OCI-LY3 (cell line): ENCODE measurements at regions not wholly inside any gene's neighbourhood (a gene's known extent, or its start where the extent isn't known, plus 50 kb on each side); places are given as distances from the start of the nearest gene placed in this dataset.
A peak's percentile ranks its signal among the peaks of the same experiment; 100 is the strongest.

Experiments
- H2AFZ ChIP-seq: fragments of 200-600, 300-600 bp; shearing (Covaris generic); 2 replicates; pipeline ENCODE4 v1.6.0; 2014; ENCODE audit warnings: antibody characterized with exemption, low read depth, low read length
- H3K27ac ChIP-seq: fragments of 200-600, 300-600 bp; sonication (generic); 2 replicates; pipeline ENCODE4 v1.5.1; 2014; ENCODE audit warnings: mild to moderate bottlenecking, low read length, moderate library complexity, mixed read lengths
- H3K27me3 ChIP-seq: fragments of 200-600, 300-600 bp; sonication (generic); 2 replicates; pipeline ENCODE4 v1.6.1; 2014; ENCODE audit warnings: low read depth, low read length, mixed read lengths
- H3K36me3 ChIP-seq: fragments of 200-600, 300-600 bp; sonication (generic); replicated peaks from 2 replicates; pipeline ENCODE3; 2014; ENCODE audit warnings: low read depth, low read length, mixed read lengths
- H3K4me1 ChIP-seq: fragments of 300-600, 200-600 bp; sonication (generic); 2 replicates; pipeline ENCODE4 v1.6.1; 2014; ENCODE audit warnings: low read length, mixed read lengths
- H3K4me2 ChIP-seq: fragments of 200-600, 300-600 bp; sonication (generic); 2 replicates; pipeline ENCODE4 v1.6.1; 2014; ENCODE audit warnings: low read length, mixed read lengths
- H3K4me3 ChIP-seq: fragments of 300-600, 200-600 bp; sonication (generic); 2 replicates; pipeline ENCODE4 v1.5.1; 2014; ENCODE audit warnings: antibody characterized with exemption, mild to moderate bottlenecking, low read length, moderate library complexity
- H3K79me2 ChIP-seq: fragments of 300-600, 200-600 bp; shearing (Covaris generic); 2 replicates; pipeline ENCODE4 v1.6.1; 2014; ENCODE audit warnings: mild to moderate bottlenecking, low read length, mixed read lengths
- H3K9ac ChIP-seq: fragments of 300-600, 200-600 bp; shearing (Covaris generic); 2 replicates; pipeline ENCODE4 v1.6.0; 2014; ENCODE audit warnings: mild to moderate bottlenecking, low read length, moderate library complexity
- H3K9me3 ChIP-seq: fragments of 200-600, 300-600 bp; shearing (Covaris generic); 2 replicates; pipeline ENCODE4 v1.6.1; 2014; ENCODE audit warnings: low read length, mixed read lengths; ENCODE audit not compliant: insufficient read depth
- H4K20me1 ChIP-seq: fragments of 200-600, 300-600 bp; sonication (generic); 2 replicates; pipeline ENCODE4 v1.6.1; 2016; ENCODE audit warnings: low read length, mixed read lengths; ENCODE audit not compliant: insufficient read depth
- CTCF ChIP-seq: fragments of 200-600, 300-600 bp; sonication (generic); IDR thresholded peaks from 2 replicates; pipeline ENCODE4 v1.5.1; 2014; ENCODE audit warnings: antibody characterized with exemption, low read length, low read depth
- EZH2phosphoT487 ChIP-seq: fragments of 200-600 bp; shearing (Covaris generic); IDR thresholded peaks from 2 replicates; pipeline ENCODE4 v1.6.1; 2018; ENCODE audit warnings: antibody characterized with exemption, mixed run types, low read depth

GRCh38 chr3:175951047-175951694 lies 1092.0 kb downstream of the NAALADL2 start:
- no peak overlapping the region for H3K9ac ChIP-seq

GRCh38 chr3:175948041-175948440 lies 1088.9 kb downstream of the NAALADL2 start:
- H3K4me2 ChIP-seq = no peak overlapping the region
- H3K4me1 ChIP-seq = no peaks in the 10 kb centered on the region; the same call in 1 of the 2 replicates
- no peak overlapping the region for H3K27ac ChIP-seq
- no peak overlapping the region for H2AFZ ChIP-seq
- no peaks in the 10 kb centered on the region for H3K27me3 ChIP-seq
- TF ChIP-seq CTCF = no peak
- no peak for TF ChIP-seq EZH2phosphoT487
- H4K20me1 ChIP-seq = no peaks in the 10 kb centered on the region
- H3K79me2 ChIP-seq = no peaks in the 10 kb centered on the region
- H3K4me3 ChIP-seq = no peak overlapping the region
- no peaks in the 10 kb centered on the region for H3K9me3 ChIP-seq
- H3K9ac ChIP-seq = no peak overlapping the region
- H3K36me3 ChIP-seq = no peaks in the 10 kb centered on the region

More at GRCh38 chr3:175951047-175951694, 1092.0 kb downstream of the NAALADL2 start:
- no peaks in the 10 kb centered on the region for H3K27me3 ChIP-seq
- no peaks in the 10 kb centered on the region for H3K36me3 ChIP-seq
- peak overlapping the region; percentile 27; the same call in 1 of the 2 replicates for H2AFZ ChIP-seq
- H3K9me3 ChIP-seq = no peaks in the 10 kb centered on the region
- no peaks in the 10 kb centered on the region; the same call in 1 of the 2 replicates for H3K4me1 ChIP-seq
- TF ChIP-seq CTCF (no peak), EZH2phosphoT487 (no peak)
- H3K27ac ChIP-seq = no peak overlapping the region
- no peak overlapping the region for H3K4me3 ChIP-seq
- no peaks in the 10 kb centered on the region for H4K20me1 ChIP-seq
- no peak overlapping the region for H3K4me2 ChIP-seq
- H3K79me2 ChIP-seq = no peaks in the 10 kb centered on the region

- Histone ChIP-seq H3K4me2 (0 out of 2 replicates have a peak overlapping the region, but pooled peaks have one; percentile 4), H4K20me1 (no peaks in the 10 kb centered on the region), H3K9me3 (no peaks in the 10 kb centered on the region), H3K27me3 (no peaks in the 10 kb centered on the region), H3K4me1 (peaks cover 6% of the 10 kb centered on the region; the same call in 1 of the 2 replicates), H3K79me2 (no peaks in the 10 kb centered on the region), H3K27ac (no peak overlapping the region), H3K9ac (no peak overlapping the region), H3K36me3 (no peaks in the 10 kb centered on the region), H2AFZ (peak overlapping the region; percentile 57), H3K4me3 (no peak overlapping the region)
- TF ChIP-seq EZH2phosphoT487 (no peak), CTCF (peak; percentile 57)
Measured at GRCh38 chr3:175941352-175941751, 1082.2 kb downstream of the NAALADL2 start.

GRCh38 chr3:175940881-175941280 lies 1081.7 kb downstream of the NAALADL2 start:
- no peak overlapping the region for H3K27ac ChIP-seq
- H3K4me2 ChIP-seq = 0 out of 2 replicates have a peak overlapping the region, but pooled peaks have one; percentile 4
- TF ChIP-seq CTCF (peak; percentile 49), EZH2phosphoT487 (no peak)
- H3K4me3 ChIP-seq = no peak overlapping the region
- peak overlapping the region; percentile 57 for H2AFZ ChIP-seq
- H4K20me1 ChIP-seq = no peaks in the 10 kb centered on the region
- H3K9ac ChIP-seq = no peak overlapping the region
- H3K4me1 ChIP-seq = peaks cover 6% of the 10 kb centered on the region; the same call in 1 of the 2 replicates
- H3K36me3 ChIP-seq = no peaks in the 10 kb centered on the region
- H3K27me3 ChIP-seq = no peaks in the 10 kb centered on the region
- no peaks in the 10 kb centered on the region for H3K79me2 ChIP-seq
- H3K9me3 ChIP-seq = no peaks in the 10 kb centered on the region
